Spleen (tissue), 7 donors: ENCODE measurements at regions not wholly inside any gene's neighbourhood (a gene's known extent, or its start where the extent isn't known, plus 50 kb on each side); places are given as distances from the start of the nearest gene placed in this dataset.

ENCODE experiments used
- CTCF ChIP-seq, 11 experiments: fragments of 200-600 bp in 7 of 11; fragments of 450-650 bp in 4 of 11; sonication (generic) in 4 of 11; IDR thresholded peaks in 8 of 11; conservative IDR thresholded peaks in 3 of 11; 1 replicate in 7 of 11; 2 replicates in 4 of 11; pipeline versions ENCODE4 v1.4.0 to v1.8.0; 2016 to 2021; ENCODE audit warnings: antibody characterized with exemption in 11 of 11, inconsistent platforms in 4 of 11, mild to moderate bottlenecking in 1 of 11
- POLR2A ChIP-seq, 3 donors: fragments of 450-650 bp; IDR thresholded peaks; one replicate each; pipeline ENCODE4 v1.5.1; 2017; ENCODE audit warnings: antibody characterized with exemption in 3 of 3, mild to moderate bottlenecking in 1 of 3
- donor health status: DM: no; HTN: no; CAD: no; lungs with moderate emphysema.
- donor health status: DM: no; HTN: no; CAD: no.
- donor health status: DM: no; HTN: no; CAD: no.

DNA sequence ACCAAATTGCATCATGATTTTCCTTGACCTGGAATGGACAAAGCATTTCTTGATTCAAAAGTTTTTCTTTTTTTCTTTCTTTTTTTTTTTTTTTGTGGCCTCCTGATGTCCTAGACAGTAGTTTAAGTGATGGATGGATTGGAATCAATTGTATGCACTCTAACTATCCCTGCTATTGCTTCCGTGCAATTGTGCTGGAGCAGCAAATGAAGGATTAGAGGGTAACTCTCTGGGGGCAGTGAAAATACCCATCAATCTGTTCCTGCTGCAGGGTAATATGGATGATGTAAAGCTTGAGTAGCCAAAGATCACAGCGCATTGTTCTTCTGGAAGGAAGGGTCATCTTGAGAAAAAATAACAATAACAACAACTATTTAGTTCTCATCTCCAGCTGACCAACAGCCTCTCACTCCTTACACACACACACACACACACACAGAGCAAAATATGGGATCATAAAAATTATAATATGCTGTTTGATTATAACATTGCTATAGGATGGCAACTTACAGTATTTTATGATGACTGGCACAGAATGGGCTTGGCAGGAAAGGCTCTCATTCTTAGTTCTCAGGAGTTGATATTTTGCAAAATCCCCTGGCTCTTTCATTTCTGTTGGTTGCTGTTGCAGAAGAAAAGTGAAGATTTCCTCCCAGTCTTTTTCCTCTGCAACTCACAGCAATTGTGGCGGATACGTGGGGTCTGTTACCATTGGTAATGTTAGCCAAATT lies 160.9 kb upstream of the DMAC1 start:
- TF ChIP-seq CTCF (IDR thresholded peaks at IDR 0.05 in 8 of 11, conservative IDR thresholded peaks at IDR 0.05 in 3 of 11) (no peak), POLR2A (IDR thresholded peaks at IDR 0.05) (no peak)
